Hindlimb muscle (tissue), 1 donor: ENCODE measurements at regions not wholly inside any gene's neighbourhood (a gene's known extent, or its start where the extent isn't known, plus 50 kb on each side); places are given as distances from the start of the nearest gene placed in this dataset.
"Not testable (repeated sequence)": the region's sequence is repeated elsewhere in the genome, so short reads cannot be mapped to it uniquely, and the experiment has no call there.

Experiments used
- DNase-seq: peaks from one replicate; pipeline ENCODE4 v3.0.0-alpha.2; 2013

DNA sequence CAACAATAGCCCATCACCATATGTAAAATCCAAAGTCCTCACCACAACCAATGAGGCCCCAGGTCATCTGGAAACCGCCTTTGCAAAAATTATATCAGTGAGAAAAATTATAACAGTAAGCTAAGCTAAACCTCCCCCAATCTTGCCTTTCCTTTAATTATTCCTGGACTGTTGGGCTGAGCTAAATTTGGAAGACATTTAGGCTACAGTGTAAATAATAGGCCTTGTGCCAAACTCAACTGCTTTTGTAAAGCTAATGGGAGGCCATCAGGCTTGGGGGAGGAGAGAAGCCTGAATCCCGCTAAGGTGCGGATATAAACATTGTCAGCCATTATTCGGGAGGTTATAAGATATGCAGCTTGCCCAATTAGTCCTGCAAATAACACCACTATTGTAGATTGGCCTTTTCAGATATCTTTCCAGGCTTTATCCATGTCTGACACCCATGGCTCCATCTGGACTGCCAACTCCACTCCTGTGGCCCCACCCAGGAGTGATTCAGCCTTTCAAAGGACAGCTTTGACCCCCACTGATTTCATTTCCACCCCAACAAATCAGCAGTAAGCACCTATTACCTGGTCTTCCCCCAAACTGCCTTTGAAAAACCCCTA, 53.0 kb upstream of the CA12 start:
- DNase-seq: no peak

DNA sequence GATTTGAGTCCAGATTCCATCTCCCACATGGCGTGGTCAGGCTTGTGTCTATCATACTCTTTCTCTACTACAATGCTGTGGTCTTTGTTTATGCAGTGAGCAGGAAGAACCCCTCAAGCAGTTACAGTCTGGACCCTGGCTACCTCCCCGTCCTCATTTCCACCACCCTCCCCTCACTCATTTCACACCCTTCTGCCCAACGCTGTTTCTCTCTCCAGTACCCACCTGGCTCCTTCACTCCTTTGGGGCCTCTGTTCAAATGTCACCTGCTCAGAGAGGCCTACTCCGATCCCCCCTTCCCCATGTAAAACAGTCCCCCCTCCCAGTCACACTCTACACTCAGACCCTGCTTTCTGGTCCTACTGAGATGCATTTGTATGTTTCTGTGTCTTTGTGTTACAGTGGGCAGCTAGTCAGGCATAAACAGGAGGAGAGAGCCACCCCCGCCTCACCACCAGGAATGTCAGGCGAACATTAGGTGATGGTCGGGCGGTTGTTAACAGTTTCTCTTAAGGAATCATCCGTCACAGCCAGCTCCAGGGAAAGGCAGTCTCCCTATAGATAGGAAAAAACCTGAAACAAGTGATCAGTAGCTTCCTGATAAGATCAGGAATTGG, 53.7 kb upstream of the CA12 start:
- DNase-seq: no peak

GRCh38 chr15:63436341-63436740, 54.7 kb upstream of the CA12 start:
- no peak for DNase-seq

DNA sequence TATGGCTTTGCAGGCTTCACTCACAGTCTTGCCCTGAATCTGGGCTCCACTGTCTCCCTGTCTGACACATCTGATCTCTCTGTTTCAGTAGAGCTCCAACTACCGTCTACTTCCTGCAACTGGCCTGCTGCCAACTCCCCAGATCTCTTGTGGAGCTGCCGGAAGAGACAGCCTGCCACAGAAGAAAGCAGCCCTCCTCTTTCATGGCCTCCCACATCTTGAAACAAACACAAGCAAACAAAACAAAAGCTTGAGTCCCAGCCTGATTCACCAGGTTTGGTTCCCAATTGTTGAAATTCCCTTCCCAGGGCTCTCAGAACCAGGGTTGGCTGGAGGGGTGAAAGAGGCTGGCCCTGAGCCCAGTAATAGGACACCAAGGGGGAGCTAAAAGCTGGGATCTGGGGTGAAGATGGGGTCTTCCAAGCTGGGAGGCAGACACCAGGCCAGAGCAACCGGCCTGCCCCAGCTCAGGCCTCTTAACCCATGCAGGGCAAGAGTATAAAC, 55.3 kb upstream of the CA12 start:
- DNase-seq: peak; percentile 88

DNA sequence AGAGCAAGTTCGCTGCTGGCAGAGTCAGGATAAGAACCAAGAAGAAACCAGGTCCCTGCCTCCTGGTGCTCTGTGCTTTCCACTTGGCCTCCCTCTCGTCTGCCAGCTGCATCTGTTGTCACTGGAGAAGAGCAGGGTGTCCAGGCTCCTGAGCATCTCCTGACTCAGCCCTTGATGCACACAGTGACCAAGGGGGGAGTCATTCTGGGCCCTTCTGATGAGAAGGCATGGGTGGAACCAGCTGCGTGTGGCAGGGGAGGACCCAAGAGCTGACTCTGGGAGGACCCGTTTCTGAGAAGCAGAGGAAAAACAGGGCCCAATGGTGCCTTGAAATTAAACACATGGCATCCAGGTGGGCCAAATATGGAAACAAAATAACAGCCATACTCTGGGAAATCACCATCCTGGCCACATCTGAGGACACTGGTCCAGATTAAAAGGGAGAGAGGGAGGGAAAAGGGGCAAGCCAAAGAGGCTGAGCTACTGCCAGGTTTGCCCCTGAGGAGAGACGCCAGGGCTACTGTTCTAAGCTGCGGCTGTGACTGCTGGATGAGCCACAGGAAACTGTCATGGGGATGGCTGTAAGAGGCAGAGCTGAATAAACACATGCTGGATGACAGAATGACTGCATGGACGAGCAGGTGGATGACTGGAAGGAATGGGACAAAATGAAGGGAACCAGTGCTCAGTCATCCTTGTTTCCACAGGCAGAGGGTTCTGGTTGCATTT, 58.1 kb upstream of the CA12 start:
- no peak for DNase-seq

- no peak for DNase-seq
Measured at GRCh38 chr15:63440265-63440648, 58.6 kb upstream of the CA12 start.

DNA sequence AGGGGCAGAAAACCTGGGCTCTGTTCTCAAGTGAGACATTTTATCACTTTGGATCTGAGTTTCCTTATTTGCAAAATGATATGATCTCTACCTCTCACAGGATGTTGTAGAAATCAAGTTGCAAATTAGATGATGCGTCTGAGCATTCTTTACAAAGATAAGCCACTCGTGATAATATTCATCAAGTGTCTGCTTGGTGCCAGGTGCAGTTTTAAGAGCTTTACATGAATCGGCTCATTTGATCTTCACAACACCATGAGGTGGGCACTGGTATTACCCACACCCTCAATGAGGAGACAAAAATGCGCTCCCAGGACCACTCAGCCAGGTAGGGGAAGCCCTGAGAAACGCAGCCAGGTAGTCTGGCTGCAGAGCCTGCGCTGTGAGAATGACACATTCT, 59.1 kb upstream of the CA12 start:
- DNase-seq: no peak

GRCh38 chr15:63441266-63441665, 59.6 kb upstream of the CA12 start:
- DNase-seq: no peak

- no peak for DNase-seq
Measured at GRCh38 chr15:63442080-63442479, 60.4 kb upstream of the CA12 start.

DNA sequence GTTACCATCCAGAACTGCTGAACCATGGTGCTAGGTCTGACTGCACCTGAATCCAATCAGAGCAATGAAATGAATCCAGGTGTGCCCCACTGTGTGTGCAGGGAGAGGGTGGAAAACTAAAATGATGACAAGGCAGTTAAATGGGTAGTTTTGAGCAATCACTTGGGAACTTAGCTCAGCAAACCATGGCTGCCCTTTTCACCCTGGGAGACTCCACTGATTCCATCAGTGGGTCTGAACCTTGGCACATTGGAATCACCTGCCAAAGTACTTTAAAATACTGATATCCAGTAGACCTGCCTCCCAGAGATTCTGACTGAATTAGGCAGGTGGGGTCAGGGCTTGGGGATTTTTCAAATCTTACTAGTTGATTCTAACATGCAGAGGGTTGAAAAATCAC, 59.8 kb upstream of the USP3 start:
- DNase-seq: no peak

DNA sequence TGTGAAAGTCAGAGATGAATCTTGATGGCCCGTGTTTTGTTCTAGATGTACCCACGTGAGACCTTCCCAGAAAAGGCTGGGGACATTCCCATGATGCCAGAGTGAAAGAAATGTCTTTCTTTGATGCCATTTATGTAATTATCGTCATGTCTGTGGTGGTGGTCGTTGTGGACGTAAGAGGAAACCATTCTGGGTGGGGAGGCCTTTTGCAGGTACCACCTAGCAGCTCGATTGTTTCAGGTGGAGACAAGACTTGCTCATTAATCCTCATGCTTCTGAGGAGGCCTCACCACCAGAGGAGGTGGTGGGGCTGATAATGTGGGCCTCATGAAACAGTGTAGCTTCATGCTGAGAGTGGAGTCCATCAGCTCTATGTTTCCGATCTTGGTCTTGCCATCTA, 58.1 kb upstream of the USP3 start:
- no peak for DNase-seq

GRCh38 chr15:63447017-63447676, 57.2 kb upstream of the USP3 start:
- DNase-seq: no peak

DNA sequence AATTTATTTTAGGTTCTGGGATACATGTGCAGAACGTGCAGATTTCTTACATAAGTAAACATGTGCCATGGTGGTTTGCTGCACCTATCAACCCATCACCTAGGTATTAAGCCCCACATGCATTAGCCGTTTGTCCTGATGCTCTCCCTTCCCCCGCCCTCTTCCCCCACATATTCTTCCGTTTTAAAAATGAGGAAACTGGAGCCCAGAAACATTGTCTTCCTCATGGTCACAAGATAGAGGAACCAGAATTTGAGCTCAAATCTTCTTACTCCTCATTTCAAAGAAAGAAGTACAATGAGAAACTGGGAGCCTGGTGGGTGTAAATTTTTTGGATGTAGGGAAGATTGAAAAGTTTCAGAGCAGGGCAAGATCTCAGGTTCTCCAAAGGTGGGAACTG, 56.1 kb upstream of the USP3 start:
- DNase-seq: no peak

GRCh38 chr15:63448872-63449555, 55.4 kb upstream of the USP3 start:
- not testable (repeated sequence) for DNase-seq

DNA sequence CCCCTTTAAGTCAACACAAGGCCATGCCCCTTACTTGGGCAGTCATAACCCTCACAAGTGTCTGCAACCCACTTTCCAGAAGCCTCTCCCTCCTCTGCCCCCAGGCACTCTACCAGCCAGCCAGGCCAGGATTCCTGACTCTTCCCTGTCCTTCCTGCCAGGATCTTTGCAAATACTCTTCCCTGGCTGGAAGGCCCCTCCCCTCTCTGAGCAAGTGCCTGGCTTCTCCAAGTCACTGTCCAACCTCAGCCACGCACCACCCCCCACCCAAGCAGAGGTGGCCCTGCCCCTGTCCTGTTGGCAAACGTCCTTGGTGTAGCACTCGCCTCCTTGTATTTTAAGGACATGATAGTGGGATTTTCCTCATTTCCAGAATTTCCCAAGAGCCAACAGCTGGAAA, 54.7 kb upstream of the USP3 start:
- DNase-seq: no peak

DNA sequence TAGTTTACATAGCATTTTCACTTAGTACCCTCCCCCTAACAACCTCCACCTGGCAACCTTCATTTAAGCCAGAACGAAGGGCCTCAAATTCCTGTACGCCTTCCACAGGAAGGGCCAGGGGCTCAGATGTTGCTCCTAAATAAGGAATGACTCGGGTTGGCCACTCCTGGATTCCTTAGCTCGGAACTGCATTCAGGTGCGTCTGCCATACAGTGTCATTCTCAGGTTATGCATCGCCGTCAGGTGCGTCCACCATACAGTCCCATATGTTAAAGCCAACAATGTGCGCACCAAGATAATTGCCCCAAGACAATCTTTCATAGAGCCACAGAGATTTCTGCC, 53.5 kb upstream of the USP3 start:
- DNase-seq: no peak

DNA sequence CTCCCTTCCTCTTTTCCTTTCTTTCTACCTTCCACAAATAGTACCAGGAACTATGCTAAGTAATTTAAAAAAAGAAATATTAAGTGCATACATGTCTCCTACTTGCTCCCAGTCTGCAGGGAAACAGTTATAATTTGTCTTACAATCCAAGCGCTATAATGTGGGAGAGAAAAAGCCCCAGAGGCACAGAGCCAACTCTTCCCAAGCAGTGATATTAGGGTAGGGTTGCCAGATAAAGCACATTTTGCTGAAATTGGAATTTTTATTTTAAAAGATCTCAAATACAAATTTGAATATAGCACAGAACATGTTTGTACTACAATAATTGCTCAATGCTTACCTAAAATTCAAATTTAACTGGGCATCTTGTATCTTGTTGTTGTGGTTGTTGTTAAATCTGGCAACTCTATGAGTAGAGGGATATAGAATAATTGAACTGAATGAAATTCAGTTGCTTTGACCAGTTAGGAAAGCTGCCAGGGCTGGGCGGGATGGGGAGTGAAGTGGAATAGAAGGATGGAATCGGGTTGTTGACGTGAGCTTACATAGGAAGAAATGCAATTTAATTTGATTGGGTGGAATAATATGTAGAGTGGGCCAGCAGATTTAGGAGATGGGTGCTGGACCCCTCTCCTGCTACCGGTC, 52.6 kb upstream of the USP3 start:
- no peak for DNase-seq

DNA sequence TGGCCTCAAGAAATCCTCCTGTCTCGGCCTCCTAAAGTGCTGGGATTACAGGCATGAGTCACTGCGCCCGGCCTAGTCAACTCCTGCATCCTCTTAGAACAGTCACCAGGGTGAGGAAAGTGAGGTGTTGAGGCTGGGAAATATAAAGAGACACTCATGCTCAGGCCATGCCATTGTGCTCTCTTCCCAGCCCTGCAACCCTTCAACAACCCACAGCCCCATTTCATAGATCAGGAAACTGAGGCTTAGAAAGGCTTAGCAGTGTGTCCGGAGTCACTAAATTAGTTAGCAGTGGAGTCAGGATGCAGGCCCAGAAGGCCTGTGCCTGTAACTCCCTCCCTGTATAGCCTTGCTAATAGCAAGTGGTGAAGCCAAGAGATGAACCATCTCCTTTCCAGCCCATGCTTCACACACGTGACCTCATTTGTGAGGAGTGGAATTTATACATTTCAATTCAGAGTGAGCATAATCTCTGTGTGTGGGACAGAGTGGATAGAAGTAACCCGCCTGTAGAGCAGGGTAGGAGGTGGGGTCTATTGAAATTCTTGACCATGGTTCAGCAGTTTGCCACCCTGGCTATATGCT, 51.7 kb upstream of the USP3 start:
- no peak for DNase-seq

DNA sequence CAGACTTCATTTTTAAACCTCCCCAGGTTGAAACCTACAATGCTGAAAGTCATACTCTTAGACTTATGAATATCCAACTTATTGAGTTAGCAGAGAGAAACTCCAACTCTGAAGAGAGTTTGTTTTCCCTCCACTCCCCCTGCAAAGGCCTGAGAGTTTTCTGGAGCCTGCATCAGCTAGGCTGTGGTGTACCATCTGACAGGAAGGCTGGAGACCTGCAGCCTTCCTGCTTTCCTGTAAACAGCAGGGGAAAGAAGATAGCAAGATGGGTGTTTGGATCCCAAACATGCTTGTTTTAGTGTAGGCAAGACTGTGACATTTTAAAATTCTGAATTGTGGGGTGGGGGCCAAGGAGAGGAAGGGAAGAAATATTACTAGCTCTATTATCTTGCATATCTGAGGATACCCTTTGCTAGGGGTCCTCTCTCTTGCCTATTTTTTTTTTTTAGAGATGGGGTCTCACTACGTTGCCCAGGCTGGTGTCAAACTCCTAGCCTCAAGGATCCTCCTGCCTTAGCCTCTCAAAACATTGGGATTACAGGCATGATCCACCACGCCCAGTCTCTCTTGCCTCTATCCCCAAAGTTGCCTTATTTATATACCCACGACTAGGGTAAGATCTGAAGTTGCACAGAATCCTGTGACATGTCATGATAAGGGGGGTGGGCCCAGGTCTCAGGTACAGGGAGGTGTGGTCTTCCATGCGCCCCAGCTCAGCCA, 51.0 kb upstream of the USP3 start:
- no peak for DNase-seq

DNA sequence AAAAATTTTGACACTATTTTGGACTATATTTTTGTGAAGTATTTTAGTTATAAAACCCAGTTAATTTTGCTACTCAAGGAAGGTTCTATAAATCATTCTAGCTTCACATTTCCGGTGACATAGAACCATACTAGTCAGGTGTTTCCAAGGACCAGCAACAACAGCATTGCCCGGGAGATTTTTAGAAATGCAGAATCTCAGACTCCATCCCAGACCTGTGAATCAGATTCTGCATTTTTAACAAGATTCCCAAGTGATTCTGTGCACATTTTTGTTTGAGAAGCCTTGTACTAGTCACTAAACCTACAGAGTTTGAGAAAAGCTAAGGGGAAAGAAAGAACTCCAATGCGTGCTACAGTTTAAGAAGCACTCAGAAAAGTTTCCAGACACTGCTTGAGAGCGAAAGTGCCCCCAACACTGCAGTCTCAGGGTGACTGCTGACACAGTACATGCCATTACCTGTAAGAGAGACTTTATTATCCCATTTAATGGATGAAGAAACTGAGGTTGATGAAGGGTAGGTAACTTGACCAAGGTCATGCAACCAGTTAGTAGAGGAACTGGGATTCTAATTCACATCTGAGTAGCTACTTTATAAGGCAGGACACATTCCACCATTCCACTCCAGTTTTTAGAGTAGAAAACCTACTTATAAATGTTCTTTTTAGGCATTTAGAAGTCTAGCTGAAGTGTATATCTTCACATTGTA, 49.7 kb upstream of the USP3 start:
- DNase-seq: no peak
